Breast epithelium (tissue), 3 donors: ENCODE measurements at regions not wholly inside any gene's neighbourhood (a gene's known extent, or its start where the extent isn't known, plus 50 kb on each side); places are given as distances from the start of the nearest gene placed in this dataset.

ENCODE experiments used
- POLR2A ChIP-seq: fragments of 450-650 bp; IDR thresholded peaks from one replicate; pipeline ENCODE4 v1.6.1; 2016; ENCODE audit warnings: antibody characterized with exemption, mild to moderate bottlenecking, moderate library complexity
- POLR2AphosphoS5 ChIP-seq, 3 donors: sonication (generic); formaldehyde crosslinking; IDR thresholded peaks; one replicate each; pipeline ENCODE4 v1.6.1; 2017; ENCODE audit warnings: antibody characterized with exemption in 3 of 3
- TF ChIP-seq, protein P1 (sequence below), 3 donors: fragments of 450-650 bp; IDR thresholded peaks; one replicate each; pipeline ENCODE4 v1.5.1; 2016 to 2017; ENCODE audit warnings: antibody characterized with exemption in 3 of 3, mild to moderate bottlenecking in 3 of 3, moderate library complexity in 3 of 3

- TF ChIP-seq, protein P1, sequence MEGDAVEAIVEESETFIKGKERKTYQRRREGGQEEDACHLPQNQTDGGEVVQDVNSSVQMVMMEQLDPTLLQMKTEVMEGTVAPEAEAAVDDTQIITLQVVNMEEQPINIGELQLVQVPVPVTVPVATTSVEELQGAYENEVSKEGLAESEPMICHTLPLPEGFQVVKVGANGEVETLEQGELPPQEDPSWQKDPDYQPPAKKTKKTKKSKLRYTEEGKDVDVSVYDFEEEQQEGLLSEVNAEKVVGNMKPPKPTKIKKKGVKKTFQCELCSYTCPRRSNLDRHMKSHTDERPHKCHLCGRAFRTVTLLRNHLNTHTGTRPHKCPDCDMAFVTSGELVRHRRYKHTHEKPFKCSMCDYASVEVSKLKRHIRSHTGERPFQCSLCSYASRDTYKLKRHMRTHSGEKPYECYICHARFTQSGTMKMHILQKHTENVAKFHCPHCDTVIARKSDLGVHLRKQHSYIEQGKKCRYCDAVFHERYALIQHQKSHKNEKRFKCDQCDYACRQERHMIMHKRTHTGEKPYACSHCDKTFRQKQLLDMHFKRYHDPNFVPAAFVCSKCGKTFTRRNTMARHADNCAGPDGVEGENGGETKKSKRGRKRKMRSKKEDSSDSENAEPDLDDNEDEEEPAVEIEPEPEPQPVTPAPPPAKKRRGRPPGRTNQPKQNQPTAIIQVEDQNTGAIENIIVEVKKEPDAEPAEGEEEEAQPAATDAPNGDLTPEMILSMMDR (IDR thresholded peaks at IDR 0.05): no peak
- TF ChIP-seq POLR2AphosphoS5 (IDR thresholded peaks at IDR 0.05): no peak
- TF ChIP-seq POLR2A: no peak
Measured at GRCh38 chr11:119854521-119854920, 125.5 kb upstream of the NECTIN1 start.
